Heart right ventricle (tissue), 16 donors: ENCODE measurements at regions not wholly inside any gene's neighbourhood (a gene's known extent, or its start where the extent isn't known, plus 50 kb on each side); places are given as distances from the start of the nearest gene placed in this dataset.

Experiments used
- ATAC-seq, 8 donors: fragments of 200-7000 bp; cut with Tn5 transposase; one replicate each; pipeline ENCODE4 v1.9.1; 2020; ENCODE audit warnings: mild to moderate bottlenecking in 8 of 8, moderate library complexity in 8 of 8, moderate number of reproducible peaks in 1 of 8
- DNase-seq, 2 donors: peaks; one replicate each; pipeline ENCODE4 v3.0.0-alpha.2; 2020
- H3K27ac ChIP-seq, 10 donors: fragments of 200-600 bp; sonication (generic) in 2 of 10; one replicate each; pipeline versions ENCODE4 v1.5.0 to v1.8.0; 2020 to 2022; ENCODE audit warnings: mild to moderate bottlenecking in 3 of 10
- H3K27me3 ChIP-seq, 7 donors: fragments of 200-600 bp; one replicate each; pipeline ENCODE4 v1.8.0; 2021 to 2022; ENCODE audit warnings: mild to moderate bottlenecking in 2 of 7
- H3K36me3 ChIP-seq, 9 donors: fragments of 200-600 bp; sonication (generic) in 1 of 9; one replicate each; pipeline versions ENCODE4 v1.5.0 to v1.8.0; 2020 to 2022; ENCODE audit warnings: mild to moderate bottlenecking in 2 of 9
- H3K4me1 ChIP-seq, 9 donors: fragments of 200-600 bp; sonication (generic) in 1 of 9; one replicate each; pipeline versions ENCODE4 v1.5.0 to v1.8.0; 2020 to 2022; ENCODE audit warnings: mild to moderate bottlenecking in 4 of 9
- H3K4me3 ChIP-seq, 10 donors: fragments of 200-600 bp; sonication (generic) in 2 of 10; one replicate each; pipeline versions ENCODE4 v1.5.0 to v1.8.0; 2020 to 2022; ENCODE audit warnings: mild to moderate bottlenecking in 7 of 10, moderate library complexity in 2 of 10
- H3K9me3 ChIP-seq, 11 donors: fragments of 200-600 bp in 10 of 11; sonication (generic) in 2 of 11; one replicate each; pipeline versions ENCODE4 v1.5.0 to v1.8.0; 2013 to 2022; ENCODE audit warnings: mild to moderate bottlenecking in 2 of 11, control low read depth in 1 of 11, moderate library complexity in 1 of 11
- CTCF ChIP-seq, 9 donors: fragments of 200-600 bp; sonication (generic) in 2 of 9; IDR thresholded peaks; one replicate each; pipeline versions ENCODE4 v1.5.0 to v1.8.0; 2021 to 2022; ENCODE audit warnings: antibody characterized with exemption in 9 of 9, mild to moderate bottlenecking in 5 of 9, moderate library complexity in 1 of 9
- WGBS, 2 donors: extraction: QIAGEN DNeasy Blood & Tissue Kit; methylation state at CpG; one replicate each; pipeline ENCODE4 v1.1.7; 2013; ENCODE audit warnings: inconsistent platforms in 1 of 2; 5-methylcytosine and 5-hydroxymethylcytosine counted together
- intact Hi-C, 10 donors: fragments of 100-400 bp; cut with DNase I; formaldehyde crosslinking; loops; one replicate each; pipeline versions ENCODE4 v1.11.1 to v1.14.2; 2022
- donor health status: Arrhythmogenic right ventricular cardiomyopathy.
- donor health status: ischemic (EF 13 %, LVEDD 7.1; RV severe dilation, severe dysfunction).
- donor health status: healthy with polysubstance abuse.
- donor health status: DM: no; HTN: yes; CAD: no.
- donor health status: DM: no; HTN: no; CAD: no.
- donor health status: ischemic (EF 25% LVEDD 6.9; RV normal size, moderate dysfunction).
- donor health status: ischemic (EF 25% LVEDD 5.7; RV mildly dilated, moderate dysfunction).
- donor health status: healthy.
- donor health status: DM: yes; HTN: yes; CAD: no.
- donor health status: Ischemic cardiomyopathy.
- donor health status: ischemic (EF 35%, LVEDD 5.7; RV mildly dilated, moderate dysfunction).
- donor health status: nonischemic (EF 11% LVEDD 7.7; RV severe dilation, severe dysfunction).
- donor health status: DM: yes; HTN: yes; CAD: no.
- donor health status: PGD.
- donor health status: ischemic (EF 29% LVEDD 5.4; RV normal size, mild dysfunction).
- donor health status: nonischemic (EF 23%, LVEDD 6.1; RV moderate dilation, normal function).

DNA sequence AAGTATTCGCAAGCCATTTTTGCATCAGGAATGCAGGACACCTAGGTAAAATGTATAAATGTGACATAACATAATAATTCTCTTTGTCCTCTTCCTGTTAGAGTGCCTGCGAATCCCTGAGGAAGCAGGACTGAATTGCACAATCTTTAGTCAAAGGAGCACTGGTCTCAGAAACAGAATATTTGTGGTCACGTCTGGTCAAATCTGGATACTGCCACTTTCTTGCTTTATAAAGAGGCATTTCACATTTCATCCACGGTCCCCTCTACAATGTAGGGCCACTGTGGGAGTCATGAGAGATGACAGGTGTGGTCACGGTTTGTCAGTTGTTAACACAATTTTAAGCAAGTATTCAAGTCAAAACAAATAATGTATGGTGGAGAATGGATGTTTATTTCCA lies 564.0 kb downstream of the IRX1 start:
- WGBS, 2 donors, result 83 to 84% methylated on average over 5 of the region's 5 CpGs

GRCh38 chr5:4164167-4164566 lies 568.5 kb downstream of the IRX1 start:
- Histone ChIP-seq H3K27me3 (peaks cover 0 to 3% (median 0%) of the 10 kb centered on the region in 7 donors), H3K36me3 (no peaks in the 10 kb centered on the region), H3K9me3 (no peaks in the 10 kb centered on the region), H3K4me3 (no peak overlapping the region), H3K4me1 (no peaks in the 10 kb centered on the region), H3K27ac (no peak overlapping the region)
- no peak for TF ChIP-seq CTCF (IDR thresholded peaks at IDR 0.05)
- ATAC-seq (no peak), DNase-seq (no peak)
- 83 to 84% methylated on average over 6 of the region's 6 CpGs for WGBS, 2 donors
- intact Hi-C loops, result no loop called here

More for the DNA sequence above, 564.0 kb downstream of the IRX1 start:
- intact Hi-C loops, result no loop called here
- Histone ChIP-seq H3K27me3 (peaks cover 0 to 2% (median 0%) of the 10 kb centered on the region in 7 donors), H3K4me3 (no peak overlapping the region), H3K36me3 (no peaks in the 10 kb centered on the region), H3K27ac (no peak overlapping the region), H3K9me3 (peaks cover 0 to 14% (median 0%) of the 10 kb centered on the region in 11 donors), H3K4me1 (no peaks in the 10 kb centered on the region)
- no peak for TF ChIP-seq CTCF (IDR thresholded peaks at IDR 0.05)
- no peak for ATAC-seq
- DNase-seq, result no peak

DNA sequence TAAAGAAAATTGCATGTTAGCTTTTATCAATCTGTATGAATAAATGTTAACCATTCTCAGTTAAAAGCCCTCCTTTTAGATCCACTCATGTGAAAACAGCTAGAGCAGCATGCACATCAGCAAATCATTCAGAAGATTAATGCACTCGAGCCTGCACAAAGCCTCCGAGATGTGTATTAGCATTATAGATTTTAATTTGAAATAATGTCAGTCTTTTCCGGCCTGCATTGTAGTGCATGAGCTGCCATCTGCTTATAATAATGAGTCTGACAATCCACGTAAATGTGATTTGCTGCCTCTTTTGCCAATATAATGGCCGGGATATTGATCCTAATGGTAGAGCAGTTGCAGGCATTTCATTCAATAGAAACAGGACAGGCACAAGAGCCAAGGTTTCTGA lies 585.1 kb downstream of the IRX1 start:
- no peaks in the 10 kb centered on the region for H3K27me3 ChIP-seq
- H3K4me3 ChIP-seq, result no peak overlapping the region
- ATAC-seq (no peak), DNase-seq (no peak)
- no peaks in the 10 kb centered on the region for H3K4me1 ChIP-seq
- no peaks in the 10 kb centered on the region for H3K36me3 ChIP-seq
- no peak for TF ChIP-seq CTCF (IDR thresholded peaks at IDR 0.05)
- intact Hi-C loops, result no loop called here
- no peak overlapping the region for H3K27ac ChIP-seq
- 81 to 86% methylated on average over 5 of the region's 5 CpGs for WGBS, 2 donors
- H3K9me3 ChIP-seq, result peaks cover 0 to 32% (median 10%) of the 10 kb centered on the region in 11 donors

DNA sequence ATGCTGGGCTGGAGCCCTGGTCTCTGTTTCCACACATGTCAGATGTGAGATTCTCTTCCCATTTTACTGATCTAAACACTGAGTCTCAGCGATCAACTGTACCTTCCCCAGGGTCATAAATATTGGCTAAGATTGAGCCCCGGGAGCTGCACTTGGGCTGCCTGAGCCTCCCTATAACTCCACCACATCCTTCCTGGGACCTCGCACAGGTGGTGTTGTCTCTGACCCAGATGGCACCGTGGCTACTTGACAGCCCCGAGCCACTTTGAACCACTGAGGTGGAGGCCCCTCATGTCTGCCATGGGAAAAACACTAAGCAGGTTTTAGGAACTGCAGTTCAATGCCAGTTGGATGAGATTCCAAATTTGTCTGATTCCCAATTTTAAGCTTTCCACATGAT lies 586.5 kb downstream of the IRX1 start:
- Histone ChIP-seq H3K27ac (no peak overlapping the region), H3K9me3 (peaks cover 0 to 31% (median 10%) of the 10 kb centered on the region in 11 donors), H3K4me3 (no peak overlapping the region), H3K27me3 (no peaks in the 10 kb centered on the region), H3K4me1 (no peaks in the 10 kb centered on the region), H3K36me3 (no peaks in the 10 kb centered on the region)
- no peak for DNase-seq
- 86 to 88% methylated on average over 5 of the region's 5 CpGs for WGBS, 2 donors
- ATAC-seq, result no peak
- no peak for TF ChIP-seq CTCF (IDR thresholded peaks at IDR 0.05)
- intact Hi-C loops, result no loop called here
